H1 (cell line): ENCODE measurements at regions not wholly inside any gene's neighbourhood (a gene's known extent, or its start where the extent isn't known, plus 50 kb on each side); places are given as distances from the start of the nearest gene placed in this dataset.

Experiments used
- CTCF ChIA-PET: fragments of 300-600 bp; sonication (Branson Sonifier 250); formaldehyde crosslinking; loops from one replicate; lab custom pipeline; 2021; ENCODE audit not compliant: partially characterized antibody; lab: Charles Lee
- POLR2A ChIA-PET: fragments of 300-600 bp; sonication (Branson Sonifier 250); formaldehyde crosslinking; loops from one replicate; lab custom pipeline; 2021; ENCODE audit warnings: inconsistent platforms; ENCODE audit not compliant: partially characterized antibody; lab: Charles Lee
- DNase-seq, 2 experiments: peaks; one replicate each; pipeline versions ENCODE4 v3.0.0 to v3.0.0-alpha.2; 2010 to 2022; ENCODE audit warnings: low spot score in 2 of 2, low read depth in 1 of 2, mixed read lengths in 1 of 2
- FAIRE-seq: peaks from 2 replicates; lab custom pipeline; 2011; peaks lifted over from hg19 to GRCh38; lab: Jason Lieb, UNC
- H2AFZ ChIP-seq: 2 replicates; pipeline ENCODE4 v1.8.1; 2012; ENCODE audit warnings: low read length, inconsistent platforms
- H2AK5ac ChIP-seq: 2 replicates; pipeline ENCODE4 v1.6.1; 2013; ENCODE audit warnings: low read depth, low read length
- H2BK120ac ChIP-seq: replicated peaks from 2 replicates; pipeline ENCODE3; 2013; ENCODE audit warnings: low read depth, low read length, inconsistent platforms
- H2BK12ac ChIP-seq: 2 replicates; pipeline ENCODE4 v1.6.1; 2013; ENCODE audit warnings: low read depth, low read length
- H2BK15ac ChIP-seq: 2 replicates; pipeline ENCODE4 v1.6.1; 2013; ENCODE audit warnings: low read length
- H2BK20ac ChIP-seq: 2 replicates; pipeline ENCODE4 v1.6.1; 2013; ENCODE audit warnings: low read length
- H2BK5ac ChIP-seq: 2 replicates; pipeline ENCODE4 v1.6.1; 2013; ENCODE audit warnings: low read depth, low read length
- H3K14ac ChIP-seq: 2 replicates; pipeline ENCODE4 v1.6.1; 2013; ENCODE audit warnings: inconsistent platforms; ENCODE audit not compliant: insufficient read length
- H3K18ac ChIP-seq: 2 replicates; pipeline ENCODE4 v1.6.1; 2013; ENCODE audit warnings: low read length; ENCODE audit errors: extremely low read depth
- H3K23ac ChIP-seq: 2 replicates; pipeline ENCODE4 v1.6.1; 2013; ENCODE audit warnings: inconsistent platforms; ENCODE audit not compliant: insufficient read length
- H3K23me2 ChIP-seq: 2 replicates; pipeline ENCODE4 v1.6.1; 2013; ENCODE audit warnings: low read depth, low read length
- H3K27ac ChIP-seq: 2 replicates; pipeline ENCODE4 v1.6.1; 2011; ENCODE audit warnings: low read depth, low read length, inconsistent platforms
- H3K27me3 ChIP-seq, 4 experiments: replicated peaks in 1 of 4; 1 replicate in 1 of 4; 2 replicates in 3 of 4; pipeline versions ENCODE4 v1.6.1 to v1.8.1; 2011 to 2013; ENCODE audit warnings: low read length in 3 of 4, mild to moderate bottlenecking in 3 of 4, inconsistent platforms in 2 of 4, mixed read lengths in 2 of 4, moderate library complexity in 1 of 4; ENCODE audit not compliant: control insufficient read depth in 3 of 4, insufficient read depth in 3 of 4; ENCODE audit errors: extremely low read depth in 1 of 4
- H3K36me3 ChIP-seq, 4 experiments: 2 replicates each; pipeline versions ENCODE4 v1.6.1 to v1.8.1; 2011 to 2013; ENCODE audit warnings: mild to moderate bottlenecking in 4 of 4, low read length in 3 of 4, moderate library complexity in 2 of 4, control low read depth in 1 of 4, inconsistent platforms in 1 of 4; ENCODE audit not compliant: insufficient read depth in 4 of 4, control insufficient read depth in 2 of 4
- H3K4ac ChIP-seq: replicated peaks from 2 replicates; pipeline ENCODE3; 2013; ENCODE audit warnings: low read length, low read depth, mixed read lengths, inconsistent platforms; ENCODE audit not compliant: insufficient read length
- H3K4me1 ChIP-seq, 4 experiments: replicated peaks in 1 of 4; 1 replicate in 1 of 4; 2 replicates in 3 of 4; pipeline versions ENCODE4 v1.6.1 to v1.8.1; 2011 to 2013; ENCODE audit warnings: low read length in 3 of 4, inconsistent platforms in 2 of 4, mixed read lengths in 1 of 4; ENCODE audit not compliant: insufficient read depth in 4 of 4, control insufficient read depth in 3 of 4
- H3K4me2 ChIP-seq, 2 experiments: 2 replicates each; pipeline versions ENCODE4 v1.6.1 to v1.8.1; 2011 to 2013; ENCODE audit warnings: low read depth in 2 of 2, low read length in 2 of 2, control low read depth in 1 of 2, inconsistent platforms in 1 of 2, mild to moderate bottlenecking in 1 of 2; ENCODE audit not compliant: insufficient read depth in 1 of 2
- H3K4me3 ChIP-seq, 4 experiments: fragments of 200-600, 300-600 bp in 1 of 4; sonication (generic), shearing (Covaris generic), sonication (Bioruptor Twin) in 1 of 4; 2 replicates each; pipeline versions ENCODE4 v1.5.1 to v1.8.1; 2011 to 2016; ENCODE audit warnings: low read length in 4 of 4, low read depth in 3 of 4, control low read depth in 2 of 4, inconsistent platforms in 2 of 4, mild to moderate bottlenecking in 2 of 4, mixed read lengths in 1 of 4, moderate library complexity in 1 of 4; ENCODE audit not compliant: insufficient read depth in 2 of 4; ENCODE audit errors: extremely low read depth in 1 of 4
- H3K56ac ChIP-seq: replicated peaks from 2 replicates; pipeline ENCODE3; 2013; ENCODE audit warnings: low read depth, mild to moderate bottlenecking, mixed read lengths, low read length, inconsistent platforms; ENCODE audit not compliant: insufficient read length
- H3K79me1 ChIP-seq: 2 replicates; pipeline ENCODE4 v1.6.1; 2013; ENCODE audit warnings: low read depth, low read length, control low read depth
- H3K79me2 ChIP-seq, 2 experiments: 2 replicates each; pipeline versions ENCODE4 v1.6.1 to v1.8.1; 2012 to 2013; ENCODE audit warnings: low read length in 2 of 2, mild to moderate bottlenecking in 2 of 2, inconsistent platforms in 1 of 2; ENCODE audit not compliant: insufficient read depth in 2 of 2, control insufficient read depth in 1 of 2
- H3K9ac ChIP-seq, 4 experiments: replicated peaks in 1 of 4; 1 replicate in 1 of 4; 2 replicates in 3 of 4; pipeline versions ENCODE4 v1.6.1 to v1.8.1; 2011 to 2013; ENCODE audit warnings: low read depth in 3 of 4, low read length in 3 of 4, control low read depth in 2 of 4, mild to moderate bottlenecking in 2 of 4, moderate library complexity in 2 of 4, inconsistent platforms in 1 of 4; ENCODE audit errors: extremely low read depth in 1 of 4
- H3K9me3 ChIP-seq, 2 experiments: 2 replicates each; pipeline versions ENCODE4 v1.6.1 to v1.8.1; 2012 to 2013; ENCODE audit warnings: mild to moderate bottlenecking in 2 of 2, moderate library complexity in 2 of 2, control low read depth in 1 of 2, inconsistent platforms in 1 of 2, low read depth in 1 of 2, low read length in 1 of 2, mixed read lengths in 1 of 2; ENCODE audit not compliant: insufficient read depth in 2 of 2
- H4K20me1 ChIP-seq, 2 experiments: replicated peaks in 1 of 2; 2 replicates each; pipeline versions ENCODE3 to v1.8.1; 2011 to 2013; ENCODE audit warnings: inconsistent platforms in 2 of 2, low read length in 2 of 2, mild to moderate bottlenecking in 1 of 2; ENCODE audit not compliant: insufficient read depth in 2 of 2, control insufficient read depth in 1 of 2
- H4K5ac ChIP-seq: 2 replicates; pipeline ENCODE4 v1.6.1; 2013; ENCODE audit warnings: low read length, low read depth, mixed read lengths, inconsistent platforms; ENCODE audit not compliant: insufficient read length
- H4K8ac ChIP-seq: 2 replicates; pipeline ENCODE4 v1.8.0; 2013; ENCODE audit warnings: mild to moderate bottlenecking, moderate library complexity, low read length, inconsistent platforms; ENCODE audit not compliant: insufficient read depth; ENCODE audit errors: extremely low read depth
- H4K91ac ChIP-seq: replicated peaks from 2 replicates; pipeline ENCODE3; 2013; ENCODE audit warnings: low read length, mixed read lengths, inconsistent platforms; ENCODE audit not compliant: insufficient read length
- ASH2L ChIP-seq: fragments of 200-600, 300-600 bp; sonication (generic); IDR thresholded peaks from one replicate; pipeline ENCODE4 v1.7.1; 2017; ENCODE audit warnings: low read length
- BACH1 ChIP-seq: IDR thresholded peaks from 2 replicates; pipeline ENCODE4 v1.6.1; 2012; ENCODE audit warnings: low read length, improper control_type of control experiment
- CHD2 ChIP-seq: IDR thresholded peaks from 2 replicates; pipeline ENCODE4 v1.6.1; 2012; ENCODE audit warnings: low read length, improper control_type of control experiment
- GABPA ChIP-seq: IDR thresholded peaks from 2 replicates; pipeline ENCODE4 v1.6.1; 2011; ENCODE audit warnings: mild to moderate bottlenecking, low read length, moderate library complexity, borderline replicate concordance; ENCODE audit not compliant: insufficient read depth
- KDM1A ChIP-seq: fragments of 200-600, 300-600 bp; sonication (generic); IDR thresholded peaks from 2 replicates; pipeline ENCODE4 v1.7.1; 2016; ENCODE audit warnings: mild to moderate bottlenecking, low read length, borderline replicate concordance
- PHF8 ChIP-seq: fragments of 200-600 bp; sonication (generic); conservative IDR thresholded peaks from 2 replicates; pipeline ENCODE4 v1.7.1; 2012; ENCODE audit warnings: low read depth, mild to moderate bottlenecking, inconsistent platforms, low read length, moderate library complexity
- POLR2A ChIP-seq, 2 experiments: IDR thresholded peaks; 1 replicate in 1 of 2; 2 replicates in 1 of 2; pipeline ENCODE4 v1.6.1; 2011; ENCODE audit warnings: low read depth in 2 of 2, low read length in 2 of 2, mild to moderate bottlenecking in 2 of 2; ENCODE audit errors: control extremely low read depth in 1 of 2
- POU5F1 ChIP-seq: IDR thresholded peaks from 2 replicates; pipeline ENCODE4 v1.6.1; 2011; ENCODE audit warnings: low read depth, mild to moderate bottlenecking, low read length, moderate library complexity
- RNF2 ChIP-seq: fragments of 200-900, 300-1000 bp; sonication (generic); IDR thresholded peaks from 2 replicates; pipeline ENCODE4 v1.7.1; 2016; ENCODE audit warnings: borderline replicate concordance, low read depth, mild to moderate bottlenecking, antibody characterized with exemption, low read length; ENCODE audit not compliant: poor library complexity, severe bottlenecking; ENCODE audit errors: missing control alignments
- SP1 ChIP-seq: IDR thresholded peaks from 2 replicates; pipeline ENCODE4 v1.6.1; 2011; ENCODE audit warnings: low read depth, low read length
- TBP ChIP-seq: IDR thresholded peaks from 2 replicates; pipeline ENCODE4 v1.6.1; 2011; ENCODE audit warnings: low read depth, low read length, improper control_type of control experiment
- TCF12 ChIP-seq: IDR thresholded peaks from 2 replicates; pipeline ENCODE4 v1.6.1; 2011; ENCODE audit warnings: low read depth, mild to moderate bottlenecking, low read length
- WGBS, 2 experiments: shearing (Covaris generic) in 1 of 2; methylation state at CpG; one replicate each; pipeline versions ENCODE4 v1.1.6 to v1.1.7; 2013 to 2015; ENCODE audit warnings: low lambda C conversion rate in 2 of 2, mixed read lengths in 2 of 2, inconsistent platforms in 1 of 2, low coverage in 1 of 2, missing lambda C conversion rate in 1 of 2; ENCODE audit not compliant: insufficient replicate concordance in 2 of 2, insufficient coverage in 1 of 2, insufficient read length in 1 of 2; ENCODE audit errors: extremely low coverage in 1 of 2, missing lambda C conversion rate in 1 of 2; 5-methylcytosine and 5-hydroxymethylcytosine counted together
- TF ChIP-seq, protein P1 (sequence below): IDR thresholded peaks from 2 replicates; pipeline ENCODE4 v1.6.1; 2012; ENCODE audit warnings: inconsistent platforms

DNA sequence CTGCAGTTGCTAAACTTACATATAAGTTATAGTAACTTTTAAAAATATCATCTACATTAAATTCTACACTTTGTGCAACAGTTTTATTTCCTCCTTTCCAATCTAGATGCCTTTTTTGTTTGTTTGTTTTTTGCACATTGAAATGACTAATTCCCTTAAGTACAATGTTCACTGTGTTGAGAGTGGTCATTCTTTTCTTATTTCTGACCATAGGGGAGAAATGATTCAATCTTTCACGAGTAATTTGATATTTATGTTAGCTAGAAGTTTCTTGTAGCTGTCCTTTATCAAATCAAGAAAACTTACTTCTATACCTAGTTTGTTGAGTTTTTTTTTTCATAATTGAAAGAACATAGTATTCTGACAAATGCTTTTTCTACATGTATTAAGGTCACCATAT lies 85.0 kb upstream of the CBLB start:
- TF ChIP-seq SP1 (no peak), PHF8 (no peak), ASH2L (no peak), RNF2 (no peak), POLR2A (IDR thresholded peaks at IDR 0.05; ENCODE audit: control extremely low read depth in 1 of 2, low read depth in 2 of 2, low read length in 2 of 2) (no peak), GABPA (no peak), TCF12 (no peak), BACH1 (no peak), POU5F1 (no peak), CHD2 (no peak), TBP (no peak), KDM1A (no peak)
- TF ChIP-seq, protein P1, sequence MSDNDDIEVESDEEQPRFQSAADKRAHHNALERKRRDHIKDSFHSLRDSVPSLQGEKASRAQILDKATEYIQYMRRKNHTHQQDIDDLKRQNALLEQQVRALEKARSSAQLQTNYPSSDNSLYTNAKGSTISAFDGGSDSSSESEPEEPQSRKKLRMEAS: no peak
- ChIA-PET CTCF (no interaction called here), POLR2A (no interaction called here)
- H3K79me1 ChIP-seq: no peaks in the 10 kb centered on the region
- no peak overlapping the region for H3K56ac ChIP-seq
- DNase-seq: no peak
- H4K20me1 ChIP-seq: no peaks in the 10 kb centered on the region
- no peak overlapping the region for H3K4me2 ChIP-seq
- no peak overlapping the region for H4K91ac ChIP-seq
- no peak overlapping the region for H4K5ac ChIP-seq
- FAIRE-seq: no peak
- H2BK15ac ChIP-seq: no peak overlapping the region
- no peak overlapping the region for H3K27ac ChIP-seq
- no peaks in the 10 kb centered on the region for H3K79me2 ChIP-seq
- no peaks in the 10 kb centered on the region for H3K27me3 ChIP-seq
- no peak overlapping the region for H3K9ac ChIP-seq
- H3K4me1 ChIP-seq: no peaks in the 10 kb centered on the region
- no peak overlapping the region for H3K4ac ChIP-seq
- no peak overlapping the region for H3K18ac ChIP-seq
- no peak overlapping the region for H2AK5ac ChIP-seq
- no peak overlapping the region for H2BK120ac ChIP-seq
- no peak overlapping the region for H2BK20ac ChIP-seq
- H3K23me2 ChIP-seq: no peaks in the 10 kb centered on the region
- H3K23ac ChIP-seq: no peak overlapping the region
- no peaks in the 10 kb centered on the region for H3K36me3 ChIP-seq
- H2BK12ac ChIP-seq: no peak overlapping the region
- H3K4me3 ChIP-seq: no peak overlapping the region
- no peaks in the 10 kb centered on the region for H3K9me3 ChIP-seq
- no peak overlapping the region for H2AFZ ChIP-seq
- WGBS, 2 experiments: 91% methylated on average over 1 of the region's 1 CpG; no CpG with 5 or more reads in 1 of the 2 experiments
- H2BK5ac ChIP-seq: no peak overlapping the region
- H3K14ac ChIP-seq: no peak overlapping the region
- no peak overlapping the region for H4K8ac ChIP-seq
